C4-2B (cell line): ENCODE measurements at regions not wholly inside any gene's neighbourhood (a gene's known extent, or its start where the extent isn't known, plus 50 kb on each side); places are given as distances from the start of the nearest gene placed in this dataset.

Experiments
- H3K27ac ChIP-seq: fragments of 450-650 bp; 2 replicates; pipeline ENCODE4 v1.5.1; 2017
- ZFX ChIP-seq: fragments of 450-650 bp; IDR thresholded peaks from 2 replicates; pipeline ENCODE4 v1.6.1; 2017
- TF ChIP-seq, protein P1 (sequence below): fragments of 450-650 bp; conservative IDR thresholded peaks from 2 replicates; pipeline ENCODE4 v1.5.1; 2017; ENCODE audit warnings: mild to moderate bottlenecking

DNA sequence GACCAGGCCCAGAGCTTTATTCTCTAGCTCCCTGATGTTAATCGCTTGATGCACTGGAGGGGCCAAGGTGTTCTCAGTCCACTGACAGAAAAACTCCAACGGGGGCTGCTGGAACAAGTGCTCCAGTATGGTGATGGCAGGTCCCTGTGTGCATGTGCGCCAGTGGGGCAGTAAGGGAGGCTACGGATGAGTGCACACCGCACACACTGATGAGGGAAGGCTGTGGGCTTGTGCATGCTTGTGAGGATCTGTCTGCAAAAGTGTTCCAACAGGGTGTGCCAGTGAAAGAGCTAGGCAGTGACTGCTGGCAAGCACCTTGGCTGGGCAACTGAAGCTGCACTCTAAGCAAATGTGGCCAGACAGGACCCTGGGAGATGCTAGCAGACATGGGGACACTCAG lies 229.7 kb upstream of the FOXG1 start:
- H3K27ac ChIP-seq, result no peak overlapping the region
- TF ChIP-seq ZFX, result no peak
- TF ChIP-seq, protein P1, sequence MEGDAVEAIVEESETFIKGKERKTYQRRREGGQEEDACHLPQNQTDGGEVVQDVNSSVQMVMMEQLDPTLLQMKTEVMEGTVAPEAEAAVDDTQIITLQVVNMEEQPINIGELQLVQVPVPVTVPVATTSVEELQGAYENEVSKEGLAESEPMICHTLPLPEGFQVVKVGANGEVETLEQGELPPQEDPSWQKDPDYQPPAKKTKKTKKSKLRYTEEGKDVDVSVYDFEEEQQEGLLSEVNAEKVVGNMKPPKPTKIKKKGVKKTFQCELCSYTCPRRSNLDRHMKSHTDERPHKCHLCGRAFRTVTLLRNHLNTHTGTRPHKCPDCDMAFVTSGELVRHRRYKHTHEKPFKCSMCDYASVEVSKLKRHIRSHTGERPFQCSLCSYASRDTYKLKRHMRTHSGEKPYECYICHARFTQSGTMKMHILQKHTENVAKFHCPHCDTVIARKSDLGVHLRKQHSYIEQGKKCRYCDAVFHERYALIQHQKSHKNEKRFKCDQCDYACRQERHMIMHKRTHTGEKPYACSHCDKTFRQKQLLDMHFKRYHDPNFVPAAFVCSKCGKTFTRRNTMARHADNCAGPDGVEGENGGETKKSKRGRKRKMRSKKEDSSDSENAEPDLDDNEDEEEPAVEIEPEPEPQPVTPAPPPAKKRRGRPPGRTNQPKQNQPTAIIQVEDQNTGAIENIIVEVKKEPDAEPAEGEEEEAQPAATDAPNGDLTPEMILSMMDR, result no peak

DNA sequence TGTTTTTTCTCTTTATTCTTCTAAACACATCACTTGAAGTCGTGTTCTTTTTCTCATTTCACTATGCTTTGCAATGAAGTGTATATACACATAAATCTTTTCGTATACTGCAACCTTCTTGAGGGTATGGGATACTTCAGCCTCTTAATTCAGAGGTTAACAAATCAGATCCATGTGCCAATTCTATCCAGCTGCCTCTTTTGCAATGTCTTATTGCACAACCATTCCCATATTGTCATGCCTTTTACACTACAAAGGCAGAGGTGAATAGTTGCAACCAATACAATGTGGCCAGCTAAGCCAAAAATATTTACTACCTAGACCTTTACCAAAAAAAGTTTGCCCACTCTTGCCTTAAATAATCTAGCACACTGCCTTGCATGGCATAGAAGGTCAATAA lies 224.5 kb upstream of the FOXG1 start:
- TF ChIP-seq, protein P1, result no peak
- TF ChIP-seq ZFX, result no peak
- no peak overlapping the region for H3K27ac ChIP-seq

DNA sequence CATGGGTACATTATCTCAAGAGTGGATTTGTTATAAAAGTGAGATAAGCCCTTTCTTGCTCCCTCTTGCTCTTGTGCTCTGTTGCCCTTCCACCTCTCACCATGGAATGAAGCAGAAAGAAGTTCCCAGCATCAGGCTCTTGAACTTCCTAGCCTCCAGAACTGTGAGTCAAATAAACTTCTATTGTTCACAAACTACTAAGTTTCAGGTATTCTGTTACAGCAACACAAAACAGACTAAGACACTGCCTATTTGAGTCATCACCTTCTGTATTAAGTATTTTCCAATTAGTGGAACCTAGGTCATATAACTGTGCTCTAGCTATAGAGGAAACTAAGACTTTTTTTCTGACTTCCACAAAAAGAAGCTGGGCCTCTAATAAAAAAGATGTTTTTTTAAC lies 201.2 kb upstream of the FOXG1 start:
- no peak for TF ChIP-seq ZFX
- TF ChIP-seq, protein P1, result no peak
- no peak overlapping the region for H3K27ac ChIP-seq

DNA sequence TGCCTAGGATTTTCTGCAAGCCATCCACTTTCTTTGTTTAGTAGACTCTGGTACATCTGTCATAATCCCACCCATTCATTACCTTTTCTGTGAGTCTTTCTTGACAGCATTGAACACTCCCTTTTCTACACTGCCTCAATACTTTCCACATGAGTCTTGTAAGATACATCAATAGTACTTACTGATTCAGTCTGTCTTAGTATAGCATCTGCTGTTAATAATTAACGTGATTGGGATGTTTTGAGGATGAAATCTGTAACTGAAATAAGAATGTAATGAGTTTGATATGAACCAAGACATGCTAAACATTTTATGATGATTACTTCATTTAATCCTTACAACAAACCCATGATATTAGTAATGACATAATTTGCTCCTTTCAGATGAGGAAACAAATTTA lies 196.2 kb upstream of the FOXG1 start:
- TF ChIP-seq, protein P1, result no peak
- TF ChIP-seq ZFX, result no peak
- no peak overlapping the region for H3K27ac ChIP-seq

DNA sequence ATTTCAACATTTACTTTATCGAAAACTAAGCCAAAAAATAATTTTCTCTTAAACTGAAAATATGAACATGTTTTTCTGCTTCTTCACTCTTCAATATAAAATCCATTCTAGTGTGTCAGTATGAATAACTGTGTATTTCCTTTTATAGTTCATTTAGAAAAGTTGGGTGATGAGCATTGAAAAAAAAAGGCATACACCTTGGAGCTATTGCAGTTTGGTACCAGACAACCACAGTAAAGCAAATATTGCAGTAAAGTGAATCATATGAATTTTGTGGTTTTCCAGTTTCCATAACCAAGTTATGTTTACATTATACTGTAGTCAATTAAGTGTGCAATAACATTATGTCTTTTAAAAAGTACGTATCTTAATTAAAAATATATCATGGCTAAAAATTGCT lies 195.0 kb upstream of the FOXG1 start:
- H3K27ac ChIP-seq, result no peak overlapping the region
- TF ChIP-seq ZFX, result no peak
- TF ChIP-seq, protein P1, result no peak

DNA sequence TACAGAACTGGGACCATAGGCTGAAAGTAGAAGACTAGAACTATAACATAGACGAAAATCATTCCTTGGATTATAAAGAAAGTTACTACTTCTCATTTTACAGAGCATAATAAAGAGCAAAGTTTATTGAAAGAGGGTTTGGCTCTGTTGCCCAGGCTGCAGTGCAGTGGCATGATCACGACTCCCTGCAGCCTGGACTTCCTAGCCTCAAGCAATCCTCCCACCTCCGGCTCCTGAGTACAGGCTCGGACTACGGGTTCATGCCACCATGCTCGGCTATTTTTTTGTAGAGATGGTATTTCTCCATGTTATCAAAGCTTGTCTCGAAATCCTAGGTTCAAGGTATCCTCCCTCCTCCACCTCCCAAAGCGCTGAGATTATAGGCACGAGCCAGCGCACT lies 190.1 kb upstream of the FOXG1 start:
- H3K27ac ChIP-seq, result no peak overlapping the region
- no peak for TF ChIP-seq ZFX
- TF ChIP-seq, protein P1, result no peak

DNA sequence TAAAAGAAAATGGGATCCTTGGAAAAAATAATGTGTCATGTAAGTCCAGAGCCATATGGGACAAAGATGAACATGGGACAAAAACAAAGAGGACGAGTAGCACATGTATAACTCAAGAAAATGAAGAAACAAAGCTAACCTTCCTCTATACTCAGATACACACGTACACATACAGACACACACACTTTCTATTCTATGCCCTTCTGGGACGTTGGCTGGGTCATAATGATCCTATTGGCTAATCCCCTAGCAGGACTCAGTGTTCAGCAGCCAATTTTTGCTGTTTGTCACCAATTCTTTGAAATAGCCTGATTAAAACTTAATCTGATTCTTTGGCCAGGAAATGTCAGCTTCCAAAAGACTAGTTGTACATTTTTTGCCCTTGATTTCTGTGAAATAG lies 189.4 kb upstream of the FOXG1 start:
- TF ChIP-seq, protein P1, result no peak
- TF ChIP-seq ZFX, result no peak
- H3K27ac ChIP-seq, result no peak overlapping the region
